IMR-90 (cell line): ENCODE measurements at regions not wholly inside any gene's neighbourhood (a gene's known extent, or its start where the extent isn't known, plus 50 kb on each side); places are given as distances from the start of the nearest gene placed in this dataset.

Experiments
- ATAC-seq: fragments of 200-7000 bp; cut with Tn5 transposase; 2 replicates; pipeline ENCODE4 v1.9.1; 2020; ENCODE audit warnings: low read depth, mild to moderate bottlenecking, moderate library complexity
- BruUV-seq: library from RNA; stranded (reverse); fragments of 400-500 nt; replicated peaks from 2 replicates; lab custom pipeline; 2021; lab: Mats Ljungman, UMichigan
- CTCF ChIA-PET: fragments of 300-600 bp; formaldehyde crosslinking; extraction: SDS; loops from one replicate; lab custom pipeline; 2021; ENCODE audit warnings: antibody characterized with exemption; lab: Yijun Ruan, JAX
- POLR2A ChIA-PET: fragments of 300-600 bp; sonication (Branson Sonifier 250); formaldehyde crosslinking; loops from one replicate; lab custom pipeline; 2022; ENCODE audit warnings: antibody characterized with exemption; ENCODE audit not compliant: unreplicated experiment; lab: Charles Lee
- DNase-seq: peaks from one replicate; pipeline ENCODE4 v3.0.0; 2013
- H2AFZ ChIP-seq: replicated peaks from 2 replicates; pipeline ENCODE3; 2013; ENCODE audit warnings: low read length, mild to moderate bottlenecking; ENCODE audit not compliant: poor library complexity
- H2AK5ac ChIP-seq: 2 replicates; pipeline ENCODE4 v1.6.1; 2013; ENCODE audit warnings: low read depth, low read length, inconsistent platforms
- H2AK9ac ChIP-seq: replicated peaks from 2 replicates; pipeline ENCODE3; 2013; ENCODE audit warnings: mild to moderate bottlenecking, low read depth, low read length, moderate library complexity; ENCODE audit not compliant: poor library complexity
- H2BK120ac ChIP-seq: 2 replicates; pipeline ENCODE4 v1.6.1; 2013; ENCODE audit warnings: low read depth, low read length, inconsistent platforms
- H2BK15ac ChIP-seq: 3 replicates; pipeline ENCODE4 v1.6.1; 2013; ENCODE audit warnings: low read depth, low read length, inconsistent platforms
- H2BK20ac ChIP-seq: 2 replicates; pipeline ENCODE4 v1.6.1; 2013; ENCODE audit warnings: low read depth, mild to moderate bottlenecking, inconsistent platforms, low read length, moderate library complexity
- H2BK5ac ChIP-seq: 2 replicates; pipeline ENCODE4 v1.6.1; 2013; ENCODE audit warnings: mild to moderate bottlenecking, low read depth, low read length, inconsistent platforms; ENCODE audit not compliant: poor library complexity, severe bottlenecking
- H3K14ac ChIP-seq: replicated peaks from 2 replicates; pipeline ENCODE4 v1.6.1; 2013; ENCODE audit warnings: low read depth, low read length, inconsistent platforms
- H3K18ac ChIP-seq: 2 replicates; pipeline ENCODE4 v1.6.1; 2013; ENCODE audit warnings: low read depth, low read length, control low read depth
- H3K23ac ChIP-seq: 2 replicates; pipeline ENCODE4 v1.6.1; 2013; ENCODE audit warnings: low read depth, low read length, inconsistent platforms
- H3K27ac ChIP-seq: 2 replicates; pipeline ENCODE4 v1.5.1; 2013; ENCODE audit warnings: mild to moderate bottlenecking, control low read depth, low read length; ENCODE audit not compliant: insufficient read depth
- H3K27me3 ChIP-seq: 2 replicates; pipeline ENCODE4 v1.6.1; 2013; ENCODE audit warnings: low read length; ENCODE audit not compliant: control insufficient read depth, insufficient read depth
- H3K36me3 ChIP-seq: 2 replicates; pipeline ENCODE4 v1.6.1; 2013; ENCODE audit warnings: low read length, mixed read lengths; ENCODE audit not compliant: control insufficient read depth, insufficient read depth
- H3K4ac ChIP-seq: 2 replicates; pipeline ENCODE4 v1.6.1; 2013; ENCODE audit warnings: low read depth, low read length, inconsistent platforms
- H3K4me1 ChIP-seq: 2 replicates; pipeline ENCODE4 v1.6.1; 2013; ENCODE audit warnings: low read length, mixed read lengths; ENCODE audit not compliant: control insufficient read depth, insufficient read depth
- H3K4me2 ChIP-seq: 2 replicates; pipeline ENCODE4 v1.6.1; 2013; ENCODE audit warnings: low read depth, mild to moderate bottlenecking, control low read depth, low read length, moderate library complexity
- H3K4me3 ChIP-seq: 2 replicates; pipeline ENCODE4 v1.5.1; 2013; ENCODE audit warnings: low read depth, mild to moderate bottlenecking, control low read depth, low read length, moderate library complexity; ENCODE audit not compliant: insufficient read depth
- H3K56ac ChIP-seq: 2 replicates; pipeline ENCODE4 v1.6.1; 2013; ENCODE audit warnings: low read length, inconsistent platforms; ENCODE audit not compliant: insufficient read depth; ENCODE audit errors: extremely low read depth
- H3K79me1 ChIP-seq, 2 experiments: 2 replicates each; pipeline ENCODE4 v1.6.1; 2013; ENCODE audit warnings: low read length in 2 of 2, inconsistent platforms in 1 of 2, low read depth in 1 of 2
- H3K9ac ChIP-seq: 2 replicates; pipeline ENCODE4 v1.6.1; 2013; ENCODE audit warnings: low read depth, low read length, control low read depth
- H3K9me1 ChIP-seq: 2 replicates; pipeline ENCODE4 v1.6.1; 2013; ENCODE audit warnings: low read length, inconsistent platforms; ENCODE audit not compliant: insufficient read depth
- H3K9me3 ChIP-seq: 2 replicates; pipeline ENCODE4 v1.6.1; 2013; ENCODE audit warnings: low read length; ENCODE audit not compliant: control insufficient read depth, insufficient read depth
- H4K20me1 ChIP-seq: 2 replicates; pipeline ENCODE4 v1.6.1; 2013; ENCODE audit warnings: low read length, inconsistent platforms; ENCODE audit not compliant: insufficient read depth
- H4K5ac ChIP-seq: 2 replicates; pipeline ENCODE4 v1.6.1; 2013; ENCODE audit warnings: mild to moderate bottlenecking, low read depth, low read length, control low read depth
- H4K8ac ChIP-seq, 2 experiments: 2 replicates each; pipeline ENCODE4 v1.6.1; 2013; ENCODE audit warnings: low read depth in 2 of 2, low read length in 2 of 2, control low read depth in 1 of 2, inconsistent platforms in 1 of 2
- H4K91ac ChIP-seq: 2 replicates; pipeline ENCODE4 v1.6.1; 2013; ENCODE audit warnings: low read depth, low read length, inconsistent platforms; ENCODE audit not compliant: insufficient read depth
- MAFK ChIP-seq: IDR thresholded peaks from 2 replicates; pipeline ENCODE4 v1.6.1; 2012; ENCODE audit warnings: low read depth, low read length, improper control_type of control experiment
- RAD21 ChIP-seq: IDR thresholded peaks from 2 replicates; pipeline ENCODE4 v1.6.1; 2012; ENCODE audit warnings: low read length, improper control_type of control experiment
- WGBS, 2 experiments: methylation state at CpG; one replicate each; pipeline versions ENCODE4 v1.1.5 to v1.1.7; 2013; ENCODE audit warnings: missing lambda C conversion rate in 2 of 2; ENCODE audit not compliant: insufficient read length in 1 of 2; ENCODE audit errors: extremely low coverage in 2 of 2; 5-methylcytosine and 5-hydroxymethylcytosine counted together
- dilution Hi-C: fragments of 300-500 bp; cut with HindIII; formaldehyde crosslinking; loops from one replicate; pipeline ENCODE4 v1.14.3; 2018; ENCODE audit warnings: low sequenced_read_pairs; ENCODE audit not compliant: unreplicated experiment
- in situ Hi-C: fragments of 300-500 bp; cut with MboI; formaldehyde crosslinking; loops from 3 replicates; pipeline ENCODE4 v1.14.3; 2019; ENCODE audit warnings: low sequenced_read_pairs, inconsistent platforms, mixed read lengths
- intact Hi-C: fragments of 100-400 bp; cut with micrococcal nuclease; formaldehyde crosslinking; loops from 2 replicates; pipeline ENCODE4 v1.10.0; 2022

DNA sequence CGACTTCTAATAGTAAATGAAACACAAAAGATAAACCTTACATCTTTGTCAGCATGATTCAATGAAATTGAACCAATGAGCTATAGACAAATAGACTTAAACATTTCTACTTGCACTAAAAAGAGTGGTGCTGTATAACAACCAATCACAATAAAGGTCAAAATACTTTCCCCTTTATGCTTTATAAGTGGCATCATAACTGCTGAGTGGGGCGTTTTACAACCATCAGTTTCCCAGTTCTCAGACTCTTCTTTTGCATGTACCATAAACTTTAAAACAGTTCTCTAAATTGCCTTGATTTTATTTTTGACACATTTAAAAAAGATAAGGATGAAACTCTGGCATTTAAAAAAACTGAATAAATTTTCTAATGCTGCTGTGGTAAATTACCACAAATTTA, 356.2 kb downstream of the NNT start:
- BruUV-seq, result no TSS peak

More for the DNA sequence above, 356.2 kb downstream of the NNT start:
- dilution Hi-C loops (no loop called here), intact Hi-C loops (no loop called here), in situ Hi-C loops (no loop called here)
- Histone ChIP-seq H3K27me3 (no peaks in the 10 kb centered on the region), H3K56ac (no peak overlapping the region), H2AFZ (no peak overlapping the region), H3K36me3 (no peaks in the 10 kb centered on the region), H3K23ac (no peak overlapping the region), H3K9ac (no peak overlapping the region), H3K4me2 (no peak overlapping the region), H2BK5ac (no peak overlapping the region), H2BK20ac (no peak overlapping the region), H2BK15ac (no peak overlapping the region), H3K14ac (no peak overlapping the region), H4K20me1 (no peaks in the 10 kb centered on the region), H2BK120ac (no peak overlapping the region), H4K5ac (no peak overlapping the region), H2AK5ac (no peak overlapping the region), H3K9me3 (no peaks in the 10 kb centered on the region), H3K18ac (no peak overlapping the region), H2AK9ac (no peak overlapping the region), H3K79me1 (no peaks in the 10 kb centered on the region), H3K9me1 (no peaks in the 10 kb centered on the region), H3K27ac (no peak overlapping the region), H3K4me3 (no peak overlapping the region), H3K4ac (no peak overlapping the region), H3K4me1 (no peaks in the 10 kb centered on the region), H4K91ac (no peak overlapping the region), H4K8ac (no peak overlapping the region)
- TF ChIP-seq RAD21 (no peak), MAFK (peak; percentile 52; the same call in 1 of the 2 replicates)
- ChIA-PET CTCF (no interaction called here), POLR2A (no interaction called here)
- no CpG with 5 or more reads among the region's 2 CpGs for WGBS, 2 experiments
- DNase-seq (no peak), ATAC-seq (no peak)
